Stimulated activated CD8-positive, alpha-beta memory T cell treated with anti-CD3 and anti-CD28 coated beads, Interleukin-15, amount 100 ng/mL, for 4 hours (primary cell): ENCODE measurements at regions not wholly inside any gene's neighbourhood (a gene's known extent, or its start where the extent isn't known, plus 50 kb on each side); places are given as distances from the start of the nearest gene placed in this dataset.

Source experiments
- DNase-seq, 2 donors: peaks; one replicate each; pipeline ENCODE4 v3.0.0-alpha.2; 2020; ENCODE audit warnings: low read depth in 2 of 2

- DNase-seq: no peak
Observed at GRCh38 chr2:5751873-5752482, 59.8 kb downstream of the SOX11 start.

GRCh38 chr2:5756272-5756671 lies 64.1 kb downstream of the SOX11 start:
- DNase-seq: no peak

DNA sequence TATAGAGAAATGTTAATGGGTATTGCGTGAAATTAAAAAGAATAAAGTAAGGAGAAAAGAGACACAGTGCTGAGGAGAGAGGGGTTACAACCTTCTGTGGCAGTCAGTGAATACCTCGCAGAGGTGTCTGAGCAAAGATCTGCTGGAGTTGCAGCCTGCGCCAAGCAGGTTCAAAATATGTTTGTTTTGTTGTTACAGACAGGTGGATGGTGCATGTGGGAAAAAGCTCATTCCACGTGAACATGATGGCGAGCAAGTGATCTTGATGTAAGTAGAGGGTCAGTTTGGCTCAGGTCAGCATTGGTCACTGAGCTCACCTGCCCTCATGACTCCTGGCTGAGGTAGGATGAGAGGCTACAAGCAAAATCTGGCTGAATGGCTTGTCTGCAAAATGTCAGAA lies 66.2 kb downstream of the SOX11 start:
- DNase-seq: no peak

- DNase-seq: no peak
Observed at GRCh38 chr2:5759949-5760348, 67.8 kb downstream of the SOX11 start.

DNA sequence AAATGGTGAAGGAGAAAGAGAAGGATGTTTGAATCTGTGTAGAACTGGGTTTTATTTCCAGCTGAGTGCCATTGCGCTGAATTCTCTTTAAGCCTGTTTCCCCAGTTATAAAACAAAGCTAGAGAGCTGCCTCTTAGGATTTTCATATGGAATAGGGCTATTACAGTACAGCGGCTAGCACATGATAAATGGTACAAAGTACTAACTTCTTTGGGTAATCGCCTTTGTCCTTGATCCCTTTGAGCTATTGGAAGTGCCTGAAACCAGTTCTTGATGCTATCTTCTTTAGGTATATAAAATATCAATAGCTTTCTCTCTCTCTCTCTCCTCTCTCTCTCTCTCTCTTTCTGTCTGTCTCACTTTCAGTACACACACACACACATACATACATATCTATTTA lies 71.3 kb downstream of the SOX11 start:
- DNase-seq: no peak

- no peak for DNase-seq
Observed at GRCh38 chr2:5764041-5764440, 71.9 kb downstream of the SOX11 start.

DNA sequence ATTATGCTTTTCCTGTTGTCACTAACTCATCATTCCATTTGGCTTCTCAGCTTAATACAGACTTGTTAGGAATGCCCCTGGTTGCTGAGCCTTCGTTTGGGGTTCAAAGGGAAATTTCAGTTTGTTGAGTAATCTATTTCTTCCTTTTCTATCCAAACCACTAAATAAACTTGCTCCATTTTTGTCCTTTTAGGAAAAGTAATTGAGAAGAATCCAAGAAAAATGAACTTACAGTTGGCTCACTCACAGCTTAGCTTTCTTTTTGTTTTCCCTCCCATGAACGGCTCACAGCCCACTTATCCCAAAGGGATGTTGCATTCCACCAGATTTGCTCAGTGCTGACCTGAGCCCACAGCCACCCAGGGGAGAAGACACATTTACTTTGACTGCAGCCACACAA lies 73.9 kb downstream of the SOX11 start:
- DNase-seq: no peak

GRCh38 chr2:5766561-5766960 lies 74.4 kb downstream of the SOX11 start:
- DNase-seq: no peak

DNA sequence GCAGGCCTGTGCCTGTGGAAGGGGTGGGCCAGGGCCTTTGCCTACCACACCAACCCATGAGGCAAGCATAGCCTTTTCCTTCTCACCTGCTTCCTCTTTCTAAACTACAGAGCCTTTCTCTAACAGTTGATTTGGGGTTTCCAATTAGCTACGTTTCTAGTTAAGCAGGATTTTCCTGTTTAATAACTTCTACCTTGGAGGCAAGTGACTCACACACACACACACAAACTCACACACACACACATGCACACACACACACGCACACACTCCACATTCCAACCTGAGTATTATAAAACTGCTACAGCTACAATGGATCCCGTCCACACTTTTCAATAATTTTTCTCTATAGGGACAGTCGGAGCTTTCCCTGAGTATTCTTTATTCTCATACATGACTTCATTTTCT lies 84.9 kb downstream of the SOX11 start:
- no peak for DNase-seq

- DNase-seq: no peak
Observed at GRCh38 chr2:5781679-5782078, 89.5 kb downstream of the SOX11 start.

- DNase-seq: no peak
Observed at GRCh38 chr2:5782103-5782502, 89.9 kb downstream of the SOX11 start.

DNA sequence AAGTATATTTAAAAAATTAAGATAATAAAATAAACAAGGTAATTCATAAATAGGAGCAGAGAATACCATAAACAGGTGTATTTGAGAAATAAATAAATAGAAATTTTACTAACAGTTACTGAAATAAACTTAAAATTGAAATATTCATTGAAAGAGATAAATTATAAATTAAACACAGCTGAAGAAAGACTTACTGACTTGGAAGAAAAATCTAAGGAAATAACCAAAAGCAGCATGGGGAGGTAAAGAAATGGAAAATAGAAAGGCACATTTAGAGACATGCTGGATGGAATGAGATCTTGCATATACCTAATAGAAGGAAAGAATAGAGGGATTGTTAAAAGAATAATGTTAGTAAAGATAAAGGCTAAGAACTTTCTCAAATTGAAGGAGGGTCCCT lies 96.3 kb downstream of the SOX11 start:
- DNase-seq: no peak

GRCh38 chr2:5791371-5791770 lies 99.2 kb downstream of the SOX11 start:
- no peak for DNase-seq

DNA sequence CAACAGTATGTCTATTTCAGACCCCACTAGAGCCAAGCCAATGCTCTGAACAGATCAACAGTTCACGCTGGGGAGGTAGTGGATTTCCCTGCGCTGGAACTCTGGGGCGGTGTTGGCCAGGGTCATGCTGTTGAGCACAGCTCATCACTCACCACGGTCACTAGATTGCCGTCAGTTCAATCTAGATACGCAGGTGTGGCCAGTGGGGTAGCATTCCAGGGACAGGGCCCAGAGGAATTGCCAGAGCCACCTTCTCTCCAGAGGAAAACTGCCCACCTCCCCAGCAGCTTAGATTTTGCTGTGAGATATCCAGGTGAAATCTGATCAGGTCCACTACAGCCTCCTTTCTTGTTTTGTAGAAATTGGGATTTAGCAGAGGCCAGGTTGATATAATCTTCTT lies 101.8 kb downstream of the SOX11 start:
- DNase-seq: no peak

DNA sequence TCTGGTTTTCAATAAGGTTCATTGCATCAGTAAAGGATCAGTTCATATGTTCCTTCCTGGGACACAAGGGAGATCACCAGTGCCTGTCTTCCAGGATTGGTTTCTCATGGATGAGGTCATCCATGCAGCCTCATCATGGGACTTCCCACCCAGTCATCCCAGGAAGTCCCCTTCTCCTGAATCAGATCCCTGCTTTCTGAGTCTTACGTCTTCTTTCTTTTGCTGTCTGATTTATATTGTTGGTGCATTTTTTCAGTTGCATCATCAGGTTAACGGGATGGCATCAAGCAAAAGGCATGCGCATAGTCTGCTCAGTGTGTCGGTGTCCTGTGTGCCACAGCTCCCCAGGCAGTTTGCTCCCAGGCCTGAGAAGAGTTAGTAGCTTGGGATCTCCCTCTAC lies 105.9 kb downstream of the SOX11 start:
- DNase-seq: no peak

DNA sequence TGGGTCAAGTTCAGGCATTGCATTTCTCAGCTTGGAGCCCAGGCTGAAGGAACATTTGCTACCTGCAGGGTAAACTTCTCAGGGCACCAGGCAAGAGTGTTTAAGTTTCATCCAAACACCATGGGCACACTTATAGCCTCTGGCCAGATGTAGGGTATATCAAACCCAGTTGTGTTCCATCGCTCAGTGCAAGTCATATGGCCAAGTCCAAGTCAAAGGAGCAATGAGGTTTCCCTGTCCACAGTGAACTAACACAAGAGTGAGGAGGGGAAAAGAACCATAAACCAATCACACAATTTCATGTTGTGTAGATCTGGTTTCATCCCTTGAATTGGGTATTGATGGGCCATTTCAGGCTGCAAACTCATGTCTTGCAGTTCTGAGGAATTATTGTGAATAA lies 107.2 kb downstream of the SOX11 start:
- DNase-seq: no peak

DNA sequence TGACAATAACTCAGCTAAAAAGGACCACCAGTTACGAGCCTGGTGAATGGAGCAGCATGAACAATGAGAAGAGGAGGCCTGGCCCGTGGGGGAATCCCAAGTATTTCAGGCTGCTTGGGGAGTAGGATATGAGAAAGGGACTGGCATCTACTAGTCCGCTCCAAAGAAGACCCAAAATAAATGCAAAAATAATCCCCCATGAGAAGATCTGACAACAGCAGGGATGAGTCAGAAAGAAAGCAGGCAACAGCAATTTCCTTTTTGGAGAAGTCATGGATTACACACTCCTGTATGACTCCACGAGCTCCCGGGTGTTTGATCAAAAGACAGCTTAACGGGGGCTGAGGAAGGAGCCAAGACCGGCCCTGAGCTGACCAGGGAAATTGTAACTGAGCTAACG lies 111.4 kb downstream of the SOX11 start:
- no peak for DNase-seq

DNA sequence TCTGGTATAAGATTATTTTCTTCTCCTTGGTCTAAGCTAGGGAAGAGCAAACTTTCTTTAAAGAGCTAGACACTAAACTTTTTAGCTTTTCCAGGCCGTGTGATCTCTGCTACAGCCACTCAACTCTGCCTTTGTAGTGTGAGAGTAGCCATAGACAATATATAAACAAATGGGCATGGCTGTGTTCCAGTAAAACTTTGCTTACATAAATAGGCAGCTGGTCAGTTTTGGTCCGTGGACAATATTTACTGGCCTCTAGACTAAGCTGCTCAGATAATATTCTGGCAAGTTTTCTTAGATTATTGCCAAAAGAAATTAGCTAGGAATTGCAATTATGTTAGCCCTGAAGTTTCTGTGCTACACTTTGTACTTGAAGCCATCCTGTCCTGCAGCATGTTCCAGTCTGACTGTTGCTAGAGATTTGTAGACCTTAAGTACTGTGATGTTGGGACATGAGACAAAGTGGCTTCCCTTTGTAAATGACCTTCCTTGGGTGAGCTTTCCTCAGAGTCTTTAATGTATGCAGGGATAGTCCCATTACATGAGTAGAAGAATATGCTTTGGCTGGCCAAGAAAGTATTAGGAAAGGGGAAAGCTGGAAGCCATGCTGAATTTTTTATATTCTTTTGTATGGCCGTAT lies 126.9 kb downstream of the SOX11 start:
- no peak for DNase-seq

DNA sequence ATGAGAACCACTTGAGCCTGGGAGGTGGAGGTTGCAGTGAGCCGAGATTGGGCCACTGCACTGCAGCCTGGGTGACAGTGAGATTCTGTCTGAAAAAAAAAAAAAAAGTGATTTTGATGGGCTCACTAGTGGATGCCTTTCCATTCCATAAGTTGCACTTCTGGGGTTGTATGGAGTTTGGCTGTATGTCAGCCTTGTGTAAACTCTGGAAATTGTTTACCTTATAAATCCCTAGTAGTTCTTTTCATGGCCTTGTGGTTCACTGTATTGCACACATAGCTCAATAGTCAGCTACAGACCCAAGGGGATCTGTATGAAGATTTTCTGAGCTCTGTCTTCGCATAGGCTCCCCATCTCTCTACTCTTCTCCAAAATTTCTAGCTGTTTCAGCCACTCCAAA lies 131.9 kb downstream of the SOX11 start:
- DNase-seq: no peak

DNA sequence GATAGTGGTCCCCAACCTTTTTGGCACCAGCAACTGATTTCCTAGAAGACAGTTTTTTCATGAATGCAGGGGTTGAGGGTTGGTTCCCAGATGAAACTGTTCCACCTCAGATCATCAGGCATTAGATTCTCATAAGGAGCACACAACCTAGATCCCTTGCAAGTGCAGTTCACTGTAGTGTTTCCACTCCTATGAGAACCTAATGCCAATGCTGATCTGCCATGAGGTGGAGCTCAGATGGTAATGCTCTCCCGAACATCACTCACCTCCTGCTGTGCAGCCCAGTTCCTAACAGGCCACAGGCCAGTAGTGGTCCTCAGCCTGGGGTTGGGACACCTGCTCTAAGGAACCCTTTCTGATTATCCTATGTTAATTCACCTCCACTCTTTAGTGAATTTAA lies 133.5 kb downstream of the SOX11 start:
- DNase-seq: no peak

DNA sequence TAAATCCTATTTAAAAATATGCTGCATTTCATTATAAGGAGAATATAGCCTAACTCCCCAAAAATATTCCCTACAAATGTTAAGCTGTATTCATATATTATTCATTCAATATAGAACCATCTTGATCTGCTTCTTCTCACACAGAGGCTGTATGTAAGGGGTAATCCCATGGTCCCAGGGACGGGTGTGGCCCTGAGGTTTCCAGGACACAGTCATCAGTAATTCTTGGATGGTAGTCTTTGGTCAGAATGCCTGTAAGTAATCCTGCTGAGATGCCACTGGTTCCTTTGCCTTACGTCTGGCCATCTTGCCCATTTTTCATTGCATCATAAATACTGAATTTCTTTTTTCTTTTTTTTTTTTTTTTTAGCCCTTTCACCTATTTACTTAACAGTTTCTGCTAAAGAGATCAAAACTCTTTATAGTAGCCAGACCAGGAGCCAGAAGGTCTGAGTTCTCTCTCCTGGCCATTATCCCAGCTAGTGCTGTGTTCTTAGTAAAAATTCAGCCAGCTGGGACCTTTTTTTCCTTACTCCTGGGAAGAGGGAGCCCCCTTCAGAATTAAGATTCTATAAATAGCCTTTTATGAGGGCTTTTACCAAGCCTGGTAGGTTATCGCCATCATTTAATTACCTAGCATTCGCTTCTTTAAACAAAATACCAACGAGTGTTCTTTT lies 134.9 kb downstream of the SOX11 start:
- no peak for DNase-seq

GRCh38 chr2:5834501-5834900 lies 142.3 kb downstream of the SOX11 start:
- DNase-seq: no peak

- no peak for DNase-seq
Observed at GRCh38 chr2:5839550-5839949, 147.4 kb downstream of the SOX11 start.

DNA sequence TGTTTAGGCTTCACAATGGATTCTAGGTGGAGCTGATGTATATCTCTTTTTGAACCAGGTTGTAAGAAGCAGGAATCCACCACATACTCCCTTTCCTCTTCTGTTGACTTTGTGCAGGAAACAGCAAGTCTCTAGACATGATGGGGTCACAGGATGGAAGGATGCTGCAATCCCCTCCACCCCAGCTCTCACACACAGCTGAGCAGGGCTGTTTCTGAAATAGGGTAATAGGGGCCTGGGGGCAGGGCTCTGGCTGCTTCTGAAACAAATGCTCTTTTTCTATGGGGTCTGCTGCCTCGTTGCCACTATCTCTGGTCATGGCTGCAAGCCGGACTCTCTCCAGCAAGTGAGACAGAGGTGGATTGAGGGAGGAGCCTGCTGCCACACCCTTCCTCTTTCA lies 148.9 kb downstream of the SOX11 start:
- no peak for DNase-seq
